LNCaP clone FGC (cell line): ENCODE measurements at regions not wholly inside any gene's neighbourhood (a gene's known extent, or its start where the extent isn't known, plus 50 kb on each side); places are given as distances from the start of the nearest gene placed in this dataset.

Experiments used
- DNase-seq: peaks from one replicate; pipeline ENCODE4 v3.0.0-alpha.2; 2011; ENCODE audit warnings: low read depth
- H3K4me3 ChIP-seq: 2 replicates; pipeline ENCODE4 v1.5.1; 2011; ENCODE audit warnings: mild to moderate bottlenecking, low read depth, low read length, control low read depth
- CTCF ChIP-seq: IDR thresholded peaks from 2 replicates; pipeline ENCODE4 v1.5.1; 2012; ENCODE audit warnings: mild to moderate bottlenecking; ENCODE audit not compliant: control insufficient read depth, insufficient read depth; ENCODE audit errors: extremely low read depth

GRCh38 chr15:95226835-95227234 lies 995.5 kb downstream of the MCTP2 start:
- no peak for TF ChIP-seq CTCF
- DNase-seq = no peak
- no peak overlapping the region for H3K4me3 ChIP-seq

GRCh38 chr15:95227235-95227634 lies 995.9 kb downstream of the MCTP2 start:
- DNase-seq = no peak
- no peak for TF ChIP-seq CTCF
- no peak overlapping the region for H3K4me3 ChIP-seq

- DNase-seq = no peak
- no peak for TF ChIP-seq CTCF
- H3K4me3 ChIP-seq = no peak overlapping the region
Measured at GRCh38 chr15:95228856-95229555, 997.6 kb downstream of the MCTP2 start.

- no peak for TF ChIP-seq CTCF
- no peak for DNase-seq
- no peak overlapping the region for H3K4me3 ChIP-seq
Measured at GRCh38 chr15:95235033-95235432, 1003.7 kb downstream of the MCTP2 start.

GRCh38 chr15:95247071-95247984 lies 1016.0 kb downstream of the MCTP2 start:
- DNase-seq = peak; percentile 31
- TF ChIP-seq CTCF = no peak

GRCh38 chr15:95249524-95249923 lies 1018.2 kb downstream of the MCTP2 start:
- no peak for DNase-seq

More at GRCh38 chr15:95247071-95247984, 1016.0 kb downstream of the MCTP2 start:
- H3K4me3 ChIP-seq = no peak overlapping the region

More at GRCh38 chr15:95249524-95249923, 1018.2 kb downstream of the MCTP2 start:
- TF ChIP-seq CTCF = no peak
- H3K4me3 ChIP-seq = no peak overlapping the region
